BE2C (cell line): ENCODE measurements at regions not wholly inside any gene's neighbourhood (a gene's known extent, or its start where the extent isn't known, plus 50 kb on each side); places are given as distances from the start of the nearest gene placed in this dataset.

Source experiments
- DNase-seq: peaks from one replicate; pipeline ENCODE4 v3.0.0-alpha.2; 2020
- H3K27me3 ChIP-seq: fragments of 250-450 bp; sonication (Bioruptor Pico); 2 replicates; pipeline ENCODE4 v1.5.1; 2020; ENCODE audit warnings: mild to moderate bottlenecking
- H3K36me3 ChIP-seq: fragments of 250-450 bp; sonication (Bioruptor Pico); 2 replicates; pipeline ENCODE4 v1.5.1; 2020; ENCODE audit warnings: mild to moderate bottlenecking
- H3K4me1 ChIP-seq: fragments of 250-450 bp; sonication (Bioruptor Pico); 2 replicates; pipeline ENCODE4 v1.5.1; 2020
- H3K4me3 ChIP-seq: 2 replicates; pipeline ENCODE4 v1.5.1; 2011; ENCODE audit warnings: low read depth, low read length
- H3K9me3 ChIP-seq: fragments of 250-450 bp; sonication (Bioruptor Pico); 2 replicates; pipeline ENCODE4 v1.5.1; 2020
- TF ChIP-seq, protein P1 (sequence below): IDR thresholded peaks from 2 replicates; pipeline ENCODE4 v1.5.1; 2012; ENCODE audit warnings: mild to moderate bottlenecking, low read depth, low read length

DNA sequence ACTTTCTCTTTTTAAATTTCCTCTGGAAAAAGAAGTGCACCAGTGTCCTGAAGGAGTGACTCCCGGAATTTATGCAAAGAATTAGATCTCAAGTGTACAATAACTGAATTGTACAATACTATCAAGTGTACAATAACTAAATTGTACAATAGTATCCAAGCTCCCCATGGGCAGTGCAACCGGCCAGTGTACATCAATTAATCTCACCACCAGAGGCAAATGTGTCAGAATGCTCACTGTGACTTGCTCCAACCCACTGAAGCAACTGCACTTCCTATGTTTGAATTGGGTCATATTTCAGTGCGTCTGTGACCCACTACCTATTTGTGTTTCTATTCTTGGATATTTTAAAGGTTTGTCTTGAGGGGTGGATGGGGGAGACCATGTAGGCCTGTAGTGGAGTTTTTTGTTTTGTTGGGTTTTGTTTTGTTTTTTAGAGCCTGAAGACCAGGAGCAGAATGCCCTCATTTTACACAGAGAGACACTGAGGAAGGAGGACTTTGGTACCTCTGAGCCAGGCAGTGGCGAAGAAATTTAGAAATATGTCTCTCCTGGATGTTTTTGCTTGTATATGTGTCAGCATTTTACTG is 78.5 kb upstream of the CTTNBP2 start:
- Histone ChIP-seq H3K4me1 (no peaks in the 10 kb centered on the region), H3K27me3 (0 out of 2 replicates have a peak, but pooled peaks cover 3% of the 10 kb centered on the region), H3K4me3 (no peak overlapping the region), H3K36me3 (no peaks in the 10 kb centered on the region), H3K9me3 (no peaks in the 10 kb centered on the region)
- TF ChIP-seq, protein P1, sequence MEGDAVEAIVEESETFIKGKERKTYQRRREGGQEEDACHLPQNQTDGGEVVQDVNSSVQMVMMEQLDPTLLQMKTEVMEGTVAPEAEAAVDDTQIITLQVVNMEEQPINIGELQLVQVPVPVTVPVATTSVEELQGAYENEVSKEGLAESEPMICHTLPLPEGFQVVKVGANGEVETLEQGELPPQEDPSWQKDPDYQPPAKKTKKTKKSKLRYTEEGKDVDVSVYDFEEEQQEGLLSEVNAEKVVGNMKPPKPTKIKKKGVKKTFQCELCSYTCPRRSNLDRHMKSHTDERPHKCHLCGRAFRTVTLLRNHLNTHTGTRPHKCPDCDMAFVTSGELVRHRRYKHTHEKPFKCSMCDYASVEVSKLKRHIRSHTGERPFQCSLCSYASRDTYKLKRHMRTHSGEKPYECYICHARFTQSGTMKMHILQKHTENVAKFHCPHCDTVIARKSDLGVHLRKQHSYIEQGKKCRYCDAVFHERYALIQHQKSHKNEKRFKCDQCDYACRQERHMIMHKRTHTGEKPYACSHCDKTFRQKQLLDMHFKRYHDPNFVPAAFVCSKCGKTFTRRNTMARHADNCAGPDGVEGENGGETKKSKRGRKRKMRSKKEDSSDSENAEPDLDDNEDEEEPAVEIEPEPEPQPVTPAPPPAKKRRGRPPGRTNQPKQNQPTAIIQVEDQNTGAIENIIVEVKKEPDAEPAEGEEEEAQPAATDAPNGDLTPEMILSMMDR, result no peak
- DNase-seq, result no peak

DNA sequence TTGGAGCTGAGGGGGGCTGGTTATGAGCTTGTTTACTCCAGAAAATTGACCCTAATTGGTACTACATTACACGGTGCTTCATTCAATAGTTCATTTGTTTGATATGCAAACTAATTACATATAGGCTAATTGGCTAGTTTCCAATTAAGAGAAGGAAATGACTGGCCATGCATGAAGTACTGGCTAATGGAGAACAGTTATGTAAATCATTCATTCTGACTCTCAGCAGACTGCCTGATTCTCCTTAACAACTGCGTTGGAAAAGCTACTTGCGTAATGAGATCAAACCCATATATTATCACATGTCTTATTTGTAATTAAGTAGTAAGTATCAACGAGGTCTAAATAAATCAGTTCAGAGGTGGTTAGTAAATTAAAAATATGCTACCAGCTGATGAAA is 81.8 kb upstream of the CTTNBP2 start:
- TF ChIP-seq, protein P1, result no peak
- no peak for DNase-seq
- no peaks in the 10 kb centered on the region for H3K36me3 ChIP-seq
- H3K4me3 ChIP-seq, result no peak overlapping the region
- H3K9me3 ChIP-seq, result no peaks in the 10 kb centered on the region
- H3K27me3 ChIP-seq, result 0 out of 2 replicates have a peak, but pooled peaks cover 3% of the 10 kb centered on the region
- no peaks in the 10 kb centered on the region for H3K4me1 ChIP-seq

DNA sequence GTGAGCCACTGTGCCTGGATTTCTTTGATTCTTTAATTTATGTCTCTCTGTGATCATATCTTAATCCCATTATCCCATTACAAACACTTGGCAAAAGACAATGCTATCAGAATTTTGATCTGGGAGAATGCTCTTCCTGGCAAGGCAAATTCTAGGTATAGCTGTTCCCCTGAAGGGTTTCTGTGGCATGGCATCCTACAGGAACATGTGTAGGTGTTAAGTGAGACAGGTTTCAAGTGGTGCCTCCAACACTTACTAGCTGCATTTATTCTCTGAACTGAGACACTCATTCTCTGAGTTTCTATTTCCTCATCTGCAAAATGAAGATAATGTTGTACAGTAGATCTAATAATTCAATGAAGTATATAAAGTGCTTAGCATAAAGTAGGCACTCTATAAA is 87.1 kb upstream of the CTTNBP2 start:
- Histone ChIP-seq H3K4me3 (no peak overlapping the region), H3K36me3 (no peaks in the 10 kb centered on the region), H3K27me3 (peaks cover 2% of the 10 kb centered on the region; the same call in 1 of the 2 replicates), H3K9me3 (no peaks in the 10 kb centered on the region; the same call in 1 of the 2 replicates), H3K4me1 (no peaks in the 10 kb centered on the region)
- no peak for DNase-seq
- TF ChIP-seq, protein P1, result no peak

GRCh38 chr7:117961235-117961634 is 88.0 kb upstream of the CTTNBP2 start:
- no peak for DNase-seq
- H3K4me3 ChIP-seq, result no peak overlapping the region
- peaks cover 2% of the 10 kb centered on the region; the same call in 1 of the 2 replicates for H3K27me3 ChIP-seq
- no peaks in the 10 kb centered on the region for H3K36me3 ChIP-seq
- H3K9me3 ChIP-seq, result no peaks in the 10 kb centered on the region; the same call in 1 of the 2 replicates
- TF ChIP-seq, protein P1, result no peak
- H3K4me1 ChIP-seq, result no peaks in the 10 kb centered on the region

DNA sequence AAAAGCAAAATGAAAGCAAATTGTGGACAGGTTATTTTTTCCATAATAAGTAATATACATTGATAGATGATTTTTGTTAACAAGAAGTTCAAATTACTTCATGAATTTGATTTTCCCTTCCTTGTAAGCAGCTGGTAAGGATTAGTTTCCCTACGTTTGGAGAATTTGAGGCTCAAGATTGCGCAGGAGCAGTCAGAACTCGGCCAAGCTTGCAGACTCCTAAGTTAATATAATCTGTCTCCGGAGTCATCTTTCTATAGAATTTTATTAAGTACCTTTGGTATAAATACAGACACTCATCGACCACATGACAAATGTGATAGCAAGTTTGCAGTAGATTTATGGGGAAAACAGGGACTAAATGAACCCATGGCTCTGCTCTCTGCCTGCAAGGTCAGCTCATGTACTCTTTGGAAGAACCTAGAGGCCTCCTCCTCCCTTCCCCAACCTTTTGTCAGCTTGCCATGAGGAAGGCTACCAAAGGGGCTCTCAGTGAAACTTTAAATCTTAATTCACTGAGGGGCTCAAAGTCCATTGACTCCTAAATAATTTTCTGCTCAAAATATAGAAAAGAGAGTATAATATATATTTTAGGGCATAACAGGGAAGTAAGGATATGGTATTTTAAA is 89.2 kb upstream of the CTTNBP2 start:
- TF ChIP-seq, protein P1, result no peak

More for the DNA sequence above, 89.2 kb upstream of the CTTNBP2 start:
- H3K4me3 ChIP-seq, result no peak overlapping the region
- H3K9me3 ChIP-seq, result no peaks in the 10 kb centered on the region; the same call in 1 of the 2 replicates
- no peaks in the 10 kb centered on the region for H3K4me1 ChIP-seq
- no peak for DNase-seq
- no peaks in the 10 kb centered on the region for H3K36me3 ChIP-seq
- H3K27me3 ChIP-seq, result peaks cover 2% of the 10 kb centered on the region; the same call in 1 of the 2 replicates
